K562 (cell line): ENCODE measurements at regions not wholly inside any gene's neighbourhood (a gene's known extent, or its start where the extent isn't known, plus 50 kb on each side); places are given as distances from the start of the nearest gene placed in this dataset.

ENCODE experiments used
- DNMT1 ChIP-seq: fragments of 450-650 bp; IDR thresholded peaks from 2 replicates; pipeline ENCODE4 v1.6.1; 2016; ENCODE audit warnings: antibody characterized with exemption, mild to moderate bottlenecking
- ESRRB ChIP-seq: fragments of 250-450 bp; sonication (Bioruptor Pico); IDR thresholded peaks from 2 replicates; pipeline ENCODE4 v1.5.0; 2020; ENCODE audit warnings: mild to moderate bottlenecking, moderate library complexity, borderline replicate concordance
- JUND ChIP-seq, 2 experiments: IDR thresholded peaks; 2 replicates in 1 of 2; 3 replicates in 1 of 2; pipeline ENCODE4 v1.6.1; 2011; ENCODE audit warnings: borderline replicate concordance in 2 of 2, low read depth in 2 of 2, low read length in 2 of 2, improper control_type of control experiment in 1 of 2, missing biosample characterization in 1 of 2, missing genetic modification characterization in 1 of 2, missing genetic modification reagents in 1 of 2
- SMARCE1 ChIP-seq: fragments of 450-650 bp; IDR thresholded peaks from 2 replicates; pipeline ENCODE4 v1.7.1; 2016; ENCODE audit warnings: mild to moderate bottlenecking
- ZKSCAN8 ChIP-seq: fragments of 200-800 bp; sonication (Bioruptor generic); IDR thresholded peaks from 2 replicates; pipeline ENCODE4 v1.6.1; 2016; ENCODE audit warnings: missing genetic modification characterization, missing compliant biosample characterization
- TF ChIP-seq, protein P1 (sequence below), 2 experiments: fragments of 450-650 bp; IDR thresholded peaks; 2 replicates each; pipeline ENCODE4 v1.6.1; 2016; ENCODE audit warnings: mild to moderate bottlenecking in 2 of 2, borderline replicate concordance in 1 of 2, low read depth in 1 of 2, moderate library complexity in 1 of 2
- TF ChIP-seq, protein P2 (sequence below): fragments of 250-450 bp; sonication (Bioruptor Pico); IDR thresholded peaks from 2 replicates; pipeline ENCODE4 v1.4.0; 2020; ENCODE audit warnings: borderline replicate concordance
- TF ChIP-seq, protein P3 (sequence below): sonication (generic); formaldehyde crosslinking; IDR thresholded peaks from 2 replicates; pipeline ENCODE4 v1.8.1; 2023; ENCODE audit warnings: mild to moderate bottlenecking, missing genetic modification reagents

DNA sequence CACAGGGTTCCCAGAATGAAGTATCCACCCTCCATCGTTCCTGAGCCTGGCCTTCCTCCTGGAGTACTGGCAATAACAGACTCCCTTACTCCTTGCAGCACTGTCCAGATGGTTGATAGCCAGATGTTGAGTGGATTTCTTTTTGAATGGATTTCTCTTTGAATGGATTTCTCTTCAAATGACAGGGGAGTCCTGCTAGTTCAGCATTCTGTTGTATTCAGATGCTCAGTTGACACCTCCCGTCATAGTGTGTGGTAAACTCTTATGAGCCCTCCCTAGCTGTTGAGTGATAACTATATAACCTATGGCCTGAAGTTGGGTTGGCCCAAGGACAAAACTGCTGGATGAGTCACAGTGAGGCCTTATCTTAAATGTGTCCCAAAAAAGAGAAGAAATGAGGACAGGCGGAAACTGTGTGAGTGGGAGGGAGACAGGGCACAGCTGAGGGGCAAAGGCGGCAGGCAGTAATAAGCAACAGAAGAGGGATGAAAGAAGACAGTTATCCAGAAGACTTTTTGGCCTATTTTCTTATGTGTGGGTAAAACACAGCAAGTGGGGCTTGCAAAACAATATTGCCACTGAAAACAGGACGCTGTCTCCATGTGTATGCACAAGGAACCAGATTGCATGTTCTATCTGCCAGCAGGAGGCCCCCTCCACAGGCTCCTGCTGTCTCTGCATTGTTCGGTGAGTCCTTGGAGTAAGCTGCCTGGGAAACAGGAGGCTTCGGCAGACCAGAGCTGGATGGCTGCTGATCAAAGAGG lies 209.5 kb upstream of the S1PR3 start (continued):
- TF ChIP-seq, protein P1, sequence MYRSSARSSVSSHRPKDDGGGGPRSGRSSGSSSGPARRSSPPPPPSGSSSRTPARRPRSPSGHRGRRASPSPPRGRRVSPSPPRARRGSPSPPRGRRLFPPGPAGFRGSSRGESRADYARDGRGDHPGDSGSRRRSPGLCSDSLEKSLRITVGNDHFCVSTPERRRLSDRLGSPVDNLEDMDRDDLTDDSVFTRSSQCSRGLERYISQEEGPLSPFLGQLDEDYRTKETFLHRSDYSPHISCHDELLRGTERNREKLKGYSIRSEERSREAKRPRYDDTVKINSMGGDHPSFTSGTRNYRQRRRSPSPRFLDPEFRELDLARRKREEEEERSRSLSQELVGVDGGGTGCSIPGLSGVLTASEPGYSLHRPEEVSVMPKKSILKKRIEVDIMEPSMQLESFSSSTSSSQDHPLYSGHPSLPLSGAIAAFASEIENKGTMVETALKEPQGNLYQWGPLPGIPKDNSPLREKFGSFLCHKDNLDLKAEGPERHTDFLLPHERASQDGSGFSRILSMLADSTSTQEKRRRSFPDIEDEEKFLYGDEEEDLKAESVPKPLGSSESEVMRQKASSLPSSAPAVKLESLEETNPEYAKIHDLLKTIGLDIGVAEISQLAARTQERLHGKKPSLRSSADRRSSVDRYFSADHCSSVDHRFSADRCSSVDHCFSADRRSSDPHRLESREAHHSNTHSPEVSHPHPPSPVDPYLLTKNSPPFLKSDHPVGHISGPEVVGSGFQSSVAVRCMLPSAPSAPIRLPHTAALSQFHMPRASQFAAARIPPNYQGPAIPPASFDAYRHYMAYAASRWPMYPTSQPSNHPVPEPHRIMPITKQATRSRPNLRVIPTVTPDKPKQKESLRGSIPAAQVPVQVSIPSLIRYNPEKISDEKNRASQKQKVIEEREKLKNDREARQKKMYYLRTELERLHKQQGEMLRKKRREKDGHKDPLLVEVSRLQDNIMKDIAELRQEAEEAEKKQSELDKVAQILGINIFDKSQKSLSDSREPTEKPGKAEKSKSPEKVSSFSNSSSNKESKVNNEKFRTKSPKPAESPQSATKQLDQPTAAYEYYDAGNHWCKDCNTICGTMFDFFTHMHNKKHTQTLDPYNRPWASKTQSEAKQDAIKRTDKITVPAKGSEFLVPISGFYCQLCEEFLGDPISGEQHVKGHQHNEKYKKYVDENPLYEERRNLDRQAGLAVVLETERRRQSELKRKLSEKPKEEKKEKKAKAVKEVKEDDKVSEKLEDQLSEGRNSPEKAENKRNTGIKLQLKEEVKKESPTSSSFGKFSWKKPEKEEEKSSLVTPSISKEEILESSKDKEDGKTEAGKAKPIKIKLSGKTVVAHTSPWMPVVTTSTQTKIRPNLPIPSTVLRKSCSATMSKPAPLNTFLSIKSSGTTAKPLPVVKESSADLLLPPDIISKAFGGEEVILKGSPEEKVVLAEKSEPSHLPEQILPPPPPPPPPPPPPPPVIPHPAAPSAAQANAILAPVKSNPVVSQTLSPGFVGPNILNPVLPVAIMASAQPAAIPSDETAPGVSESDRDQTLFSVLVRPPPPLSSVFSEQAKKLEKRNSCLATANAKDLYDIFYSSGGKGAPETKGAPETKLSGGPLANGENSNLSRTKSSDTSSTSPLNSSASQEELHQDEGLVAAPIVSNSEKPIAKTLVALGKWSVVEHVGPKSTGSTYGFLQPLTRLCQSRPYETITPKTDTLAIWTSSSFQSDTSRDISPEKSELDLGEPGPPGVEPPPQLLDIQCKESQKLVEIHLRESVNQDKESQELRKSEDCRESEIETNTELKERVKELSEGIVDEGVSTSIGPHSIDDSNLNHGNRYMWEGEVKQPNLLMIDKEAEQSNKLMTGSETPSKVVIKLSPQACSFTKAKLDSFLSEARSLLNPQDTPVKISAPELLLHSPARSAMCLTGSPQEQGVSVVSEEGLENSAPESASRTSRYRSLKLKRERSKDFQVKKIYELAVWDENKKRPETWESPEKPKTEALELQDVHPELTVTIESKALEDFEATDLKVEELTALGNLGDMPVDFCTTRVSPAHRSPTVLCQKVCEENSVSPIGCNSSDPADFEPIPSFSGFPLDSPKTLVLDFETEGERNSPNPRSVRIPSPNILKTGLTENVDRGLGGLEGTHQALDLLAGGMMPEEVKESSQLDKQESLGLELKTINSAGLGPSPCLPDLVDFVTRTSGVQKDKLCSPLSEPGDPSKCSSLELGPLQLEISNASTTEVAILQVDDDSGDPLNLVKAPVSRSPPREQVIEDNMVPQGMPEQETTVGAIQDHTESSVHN (IDR thresholded peaks at IDR 0.05; ENCODE audit: borderline replicate concordance in 1 of 2, low read depth in 1 of 2): peak in 1 of 2 experiments; percentile 75; a peak in 1 of 4 replicates
- TF ChIP-seq ZKSCAN8 (CRISPR knock-in tag) (peak; percentile 60), JUND (IDR thresholded peaks at IDR 0.05; ENCODE audit: borderline replicate concordance, low read depth, low read length) (peak; percentile 98), JUND (tag; IDR thresholded peaks at IDR 0.05; ENCODE audit: borderline replicate concordance, low read depth, low read length) (peak; percentile 97; the same call in 2 of the 3 replicates), ESRRB (CRISPR knock-in tag) (no peak), SMARCE1 (peak; percentile 91), DNMT1 (no peak)
- TF ChIP-seq, protein P2, sequence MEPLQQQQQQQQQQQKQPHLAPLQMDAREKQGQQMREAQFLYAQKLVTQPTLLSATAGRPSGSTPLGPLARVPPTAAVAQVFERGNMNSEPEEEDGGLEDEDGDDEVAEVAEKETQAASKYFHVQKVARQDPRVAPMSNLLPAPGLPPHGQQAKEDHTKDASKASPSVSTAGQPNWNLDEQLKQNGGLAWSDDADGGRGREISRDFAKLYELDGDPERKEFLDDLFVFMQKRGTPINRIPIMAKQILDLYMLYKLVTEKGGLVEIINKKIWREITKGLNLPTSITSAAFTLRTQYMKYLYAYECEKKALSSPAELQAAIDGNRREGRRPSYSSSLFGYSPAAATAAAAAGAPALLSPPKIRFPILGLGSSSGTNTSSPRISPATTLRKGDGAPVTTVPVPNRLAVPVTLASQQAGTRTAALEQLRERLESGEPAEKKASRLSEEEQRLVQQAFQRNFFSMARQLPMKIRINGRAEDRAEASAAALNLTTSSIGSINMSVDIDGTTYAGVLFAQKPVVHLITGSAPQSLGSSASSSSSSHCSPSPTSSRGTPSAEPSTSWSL (CRISPR knock-in tag): no peak
- TF ChIP-seq, protein P3, sequence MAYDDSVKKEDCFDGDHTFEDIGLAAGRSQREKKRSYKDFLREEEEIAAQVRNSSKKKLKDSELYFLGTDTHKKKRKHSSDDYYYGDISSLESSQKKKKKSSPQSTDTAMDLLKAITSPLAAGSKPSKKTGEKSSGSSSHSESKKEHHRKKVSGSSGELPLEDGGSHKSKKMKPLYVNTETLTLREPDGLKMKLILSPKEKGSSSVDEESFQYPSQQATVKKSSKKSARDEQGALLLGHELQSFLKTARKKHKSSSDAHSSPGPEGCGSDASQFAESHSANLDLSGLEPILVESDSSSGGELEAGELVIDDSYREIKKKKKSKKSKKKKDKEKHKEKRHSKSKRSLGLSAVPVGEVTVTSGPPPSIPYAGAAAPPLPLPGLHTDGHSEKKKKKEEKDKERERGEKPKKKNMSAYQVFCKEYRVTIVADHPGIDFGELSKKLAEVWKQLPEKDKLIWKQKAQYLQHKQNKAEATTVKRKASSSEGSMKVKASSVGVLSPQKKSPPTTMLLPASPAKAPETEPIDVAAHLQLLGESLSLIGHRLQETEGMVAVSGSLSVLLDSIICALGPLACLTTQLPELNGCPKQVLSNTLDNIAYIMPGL: no peak
